Aorta (tissue), 5 donors: ENCODE measurements at regions not wholly inside any gene's neighbourhood (a gene's known extent, or its start where the extent isn't known, plus 50 kb on each side); places are given as distances from the start of the nearest gene placed in this dataset.

Source experiments
- ATAC-seq: fragments of 200-7000 bp; cut with Tn5 transposase; one replicate; pipeline ENCODE4 v1.9.1; 2022; ENCODE audit warnings: moderate library complexity; ENCODE audit not compliant: low FRiP score
- DNase-seq, 2 donors: peaks; one replicate each; pipeline ENCODE4 v3.0.0-alpha.2; 2020
- H3K27ac ChIP-seq, 2 donors: one replicate each; pipeline ENCODE4 v1.5.1; 2013; ENCODE audit warnings: low read length in 2 of 2, mild to moderate bottlenecking in 2 of 2, moderate library complexity in 2 of 2, control low read depth in 1 of 2, inconsistent platforms in 1 of 2, low read depth in 1 of 2
- H3K27me3 ChIP-seq, 2 donors: one replicate each; pipeline ENCODE4 v1.6.1; 2013; ENCODE audit warnings: control low read depth in 1 of 2, low read length in 1 of 2, mild to moderate bottlenecking in 1 of 2, moderate library complexity in 1 of 2; ENCODE audit not compliant: insufficient read depth in 2 of 2, control insufficient read depth in 1 of 2
- H3K36me3 ChIP-seq, 2 donors: one replicate each; pipeline ENCODE4 v1.6.1; 2013; ENCODE audit warnings: control low read depth in 1 of 2, low read length in 1 of 2, mild to moderate bottlenecking in 1 of 2; ENCODE audit not compliant: insufficient read depth in 2 of 2, control insufficient read depth in 1 of 2
- H3K4me1 ChIP-seq, 2 donors: one replicate each; pipeline ENCODE4 v1.6.1; 2013; ENCODE audit warnings: low read length in 2 of 2, control low read depth in 1 of 2, mild to moderate bottlenecking in 1 of 2, moderate library complexity in 1 of 2; ENCODE audit not compliant: insufficient read depth in 2 of 2, control insufficient read depth in 1 of 2
- H3K4me3 ChIP-seq, 2 donors: one replicate each; pipeline ENCODE4 v1.5.1; 2013; ENCODE audit warnings: low read length in 2 of 2, control low read depth in 1 of 2, mild to moderate bottlenecking in 1 of 2
- H3K9me3 ChIP-seq: one replicate; pipeline ENCODE4 v1.6.1; 2013; ENCODE audit warnings: mild to moderate bottlenecking, low read length; ENCODE audit not compliant: control insufficient read depth
- WGBS, 2 donors: extraction: QIAGEN DNeasy Blood & Tissue Kit; methylation state at CpG; one replicate each; pipeline ENCODE4 v1.1.7; 2013; 5-methylcytosine and 5-hydroxymethylcytosine counted together
- intact Hi-C, 2 donors: fragments of 100-400 bp; cut with DNase I; formaldehyde crosslinking; loops; one replicate each; pipeline versions ENCODE4 v1.14.2 to v1.15.0; 2022
- donor health status: healthy with polysubstance abuse.
- donor health status: Bipolar disorder and iron deficiency.
- donor health status: DM: no; HTN: no; CAD: no.
- donor health status: DM: no; HTN: no; CAD: no.
- donor health status: DM: yes; HTN: yes; CAD: no.

- no peaks in the 10 kb centered on the region for H3K36me3 ChIP-seq
- WGBS, 2 donors, result 81 to 82% methylated on average over 2 of the region's 2 CpGs
- H3K27ac ChIP-seq, result no peak overlapping the region
- H3K4me1 ChIP-seq, result no peaks in the 10 kb centered on the region
- intact Hi-C loops, result no loop called here
- H3K9me3 ChIP-seq, result no peaks in the 10 kb centered on the region
- DNase-seq, result no peak
- ATAC-seq, result no peak
- no peak overlapping the region for H3K4me3 ChIP-seq
- no peaks in the 10 kb centered on the region for H3K27me3 ChIP-seq
These were observed 315.2 kb downstream of the NDFIP2 start for GRCh38 chr13:79796136-79796535.

- H3K4me3 ChIP-seq, result no peak overlapping the region
- ATAC-seq (no peak), DNase-seq (no peak)
- H3K36me3 ChIP-seq, result no peaks in the 10 kb centered on the region
- 43 to 45% methylated on average over 1 of the region's 1 CpG for WGBS, 2 donors
- no peaks in the 10 kb centered on the region for H3K4me1 ChIP-seq
- H3K27me3 ChIP-seq, result no peaks in the 10 kb centered on the region
- intact Hi-C loops, result no loop called here
- H3K27ac ChIP-seq, result no peak overlapping the region
- no peaks in the 10 kb centered on the region for H3K9me3 ChIP-seq
These were observed 314.0 kb downstream of the NDFIP2 start for GRCh38 chr13:79794931-79795330.

GRCh38 chr13:79792716-79793115 is 311.8 kb downstream of the NDFIP2 start:
- H3K4me1 ChIP-seq, result no peaks in the 10 kb centered on the region
- H3K4me3 ChIP-seq, result no peak overlapping the region
- H3K27me3 ChIP-seq, result no peaks in the 10 kb centered on the region
- H3K36me3 ChIP-seq, result no peaks in the 10 kb centered on the region
- intact Hi-C loops, result no loop called here
- DNase-seq (no peak), ATAC-seq (no peak)
- H3K9me3 ChIP-seq, result peaks cover 2% of the 10 kb centered on the region
- no peak overlapping the region for H3K27ac ChIP-seq

- 97 to 100% methylated on average over 2 of the region's 2 CpGs for WGBS, 2 donors
- DNase-seq, result no peak
- ATAC-seq, result no peak
- no peaks in the 10 kb centered on the region for H3K27me3 ChIP-seq
- no peaks in the 10 kb centered on the region for H3K36me3 ChIP-seq
- no peak overlapping the region for H3K4me3 ChIP-seq
- intact Hi-C loops, result no loop called here
- H3K4me1 ChIP-seq, result no peaks in the 10 kb centered on the region
- H3K9me3 ChIP-seq, result peaks cover 2% of the 10 kb centered on the region
- no peak overlapping the region for H3K27ac ChIP-seq
These were observed 310.6 kb downstream of the NDFIP2 start for GRCh38 chr13:79791471-79792042.

GRCh38 chr13:79786176-79786575 is 305.2 kb downstream of the NDFIP2 start:
- no peaks in the 10 kb centered on the region for H3K27me3 ChIP-seq
- ATAC-seq (no peak), DNase-seq (no peak)
- 93 to 95% methylated on average over 4 of the region's 4 CpGs for WGBS, 2 donors
- peaks cover 0 to 2% of the 10 kb centered on the region in 2 donors for H3K4me1 ChIP-seq
- intact Hi-C loops, result no loop called here
- no peaks in the 10 kb centered on the region for H3K36me3 ChIP-seq
- H3K4me3 ChIP-seq, result no peak overlapping the region
- no peak overlapping the region for H3K27ac ChIP-seq
- H3K9me3 ChIP-seq, result peaks cover 2% of the 10 kb centered on the region

- H3K9me3 ChIP-seq, result no peaks in the 10 kb centered on the region
- H3K27ac ChIP-seq, result no peak overlapping the region
- no peaks in the 10 kb centered on the region for H3K36me3 ChIP-seq
- peaks cover 0 to 4% of the 10 kb centered on the region in 2 donors for H3K4me1 ChIP-seq
- H3K27me3 ChIP-seq, result no peaks in the 10 kb centered on the region
- H3K4me3 ChIP-seq, result no peak overlapping the region
- ATAC-seq (no peak), DNase-seq (peak; percentile 53 to 63)
- intact Hi-C loops, result no loop called here
- 47 to 52% methylated on average over 14 of the region's 14 CpGs for WGBS, 2 donors
These were observed 301.7 kb downstream of the NDFIP2 start for GRCh38 chr13:79782541-79783205.

- no peak for DNase-seq
- no peak for ATAC-seq
- Histone ChIP-seq H3K4me3 (no peak overlapping the region), H3K36me3 (no peaks in the 10 kb centered on the region), H3K27ac (no peak overlapping the region), H3K9me3 (no peaks in the 10 kb centered on the region), H3K27me3 (no peaks in the 10 kb centered on the region), H3K4me1 (peaks cover 0 to 4% of the 10 kb centered on the region in 2 donors)
- WGBS, 2 donors, result 92% methylated on average over 5 of the region's 5 CpGs
- intact Hi-C loops, result no loop called here
These were observed 301.0 kb downstream of the NDFIP2 start for GRCh38 chr13:79781829-79782540.

GRCh38 chr13:79780240-79780639 is 299.3 kb downstream of the NDFIP2 start:
- intact Hi-C loops, result no loop called here
- Histone ChIP-seq H3K27me3 (no peaks in the 10 kb centered on the region), H3K4me1 (peaks cover 0 to 4% of the 10 kb centered on the region in 2 donors), H3K36me3 (no peaks in the 10 kb centered on the region), H3K4me3 (peak overlapping the region in 1 of 2 donors; percentile 41), H3K9me3 (no peaks in the 10 kb centered on the region), H3K27ac (no peak overlapping the region)
- WGBS, 2 donors, result 3 to 7% methylated on average over 3 of the region's 3 CpGs
- DNase-seq (no peak), ATAC-seq (no peak)

- H3K36me3 ChIP-seq, result no peaks in the 10 kb centered on the region
- H3K27me3 ChIP-seq, result no peaks in the 10 kb centered on the region
- 5 to 6% methylated on average over 1 of the region's 1 CpG for WGBS, 2 donors
- intact Hi-C loops, result loop anchor here (5.0 to 10.0 kb wide), 4 partner anchors 158 to 583 kb away; partner anchors contain the start of gene SPRY2 (in 1 of the 2)
- peaks cover 0 to 4% of the 10 kb centered on the region in 2 donors for H3K4me1 ChIP-seq
- DNase-seq (peak in 1 of 2 donors; percentile 60), ATAC-seq (peak; percentile 50)
- H3K4me3 ChIP-seq, result peak overlapping the region in 1 of 2 donors; percentile 41
- H3K9me3 ChIP-seq, result no peaks in the 10 kb centered on the region
- H3K27ac ChIP-seq, result no peak overlapping the region
These were observed 298.8 kb downstream of the NDFIP2 start for GRCh38 chr13:79779761-79780160.
